ENCODE measurements at regions not wholly inside any gene's neighbourhood (a gene's known extent, or its start where the extent isn't known, plus 50 kb on each side); places are given as distances from the start of the nearest gene placed in this dataset.

- no peak for DNase-seq
These were observed 972.1 kb downstream of the CDH11 start for GRCh38 chr16:64149756-64150155.

- no peak for DNase-seq
These were observed 973.5 kb downstream of the CDH11 start for GRCh38 chr16:64148356-64148755.

GRCh38 chr16:64147941-64148340, 973.9 kb downstream of the CDH11 start:
- DNase-seq = no peak

- DNase-seq = no peak
These were observed 977.2 kb downstream of the CDH11 start for GRCh38 chr16:64144617-64145016.

GRCh38 chr16:64138621-64139020, 983.2 kb downstream of the CDH11 start:
- DNase-seq = no peak

- DNase-seq = peak; percentile 55
These were observed 983.9 kb downstream of the CDH11 start for GRCh38 chr16:64138006-64138405.

GRCh38 chr16:64136743-64137142, 985.1 kb downstream of the CDH11 start:
- no peak for DNase-seq

GRCh38 chr16:64136314-64136713, 985.5 kb downstream of the CDH11 start:
- no peak for DNase-seq

- DNase-seq = no peak
These were observed 988.5 kb downstream of the CDH11 start for GRCh38 chr16:64133366-64133765.

- DNase-seq = no peak
These were observed 989.0 kb downstream of the CDH11 start for GRCh38 chr16:64132759-64133361.

GRCh38 chr16:64132190-64132589, 989.7 kb downstream of the CDH11 start:
- no peak for DNase-seq

GRCh38 chr16:64131423-64131822, 990.4 kb downstream of the CDH11 start:
- no peak for DNase-seq

GRCh38 chr16:64130140-64130539, 991.7 kb downstream of the CDH11 start:
- no peak for DNase-seq

GRCh38 chr16:64122177-64122576, 999.7 kb downstream of the CDH11 start:
- no peak for DNase-seq

- no peak for DNase-seq
These were observed 1000.4 kb downstream of the CDH11 start for GRCh38 chr16:64121473-64121872.

- no peak for DNase-seq
These were observed 1005.7 kb downstream of the CDH11 start for GRCh38 chr16:64116151-64116550.

- DNase-seq = no peak
These were observed 1012.6 kb downstream of the CDH11 start for GRCh38 chr16:64109241-64109640.

- DNase-seq = no peak
These were observed 1019.2 kb downstream of the CDH11 start for GRCh38 chr16:64102654-64103053.

GRCh38 chr16:64098451-64098850, 1023.4 kb downstream of the CDH11 start:
- DNase-seq = no peak

- no peak for DNase-seq
These were observed 1025.2 kb downstream of the CDH11 start for GRCh38 chr16:64096689-64097088.

GRCh38 chr16:64094992-64095634, 1026.8 kb downstream of the CDH11 start:
- no peak for DNase-seq

GRCh38 chr16:64094181-64094965, 1027.5 kb downstream of the CDH11 start:
- DNase-seq = no peak

- no peak for DNase-seq
These were observed 1029.6 kb downstream of the CDH11 start for GRCh38 chr16:64092271-64092670.

GRCh38 chr16:64090327-64090726, 1031.5 kb downstream of the CDH11 start:
- no peak for DNase-seq

All from SHP77 treated with DMSO at 0.1 percent for 48 hours (cell line).